Activated T-helper 1 cell treated with anti-CD3 and anti-CD28 coated beads, Interleukin-12 subunit alpha, Interleukin-12 subunit beta, Interleukin-2, Interleukin-4 antibody, amounts not matched to agents 30 ng/mL and 10 ng/mL and 1 ng/mL, durations not matched to agents 14 hours and 24 hours and 36 hours (primary cell): ENCODE measurements at regions not wholly inside any gene's neighbourhood (a gene's known extent, or its start where the extent isn't known, plus 50 kb on each side); places are given as distances from the start of the nearest gene placed in this dataset.
"Not testable (repeated sequence)": the region's sequence is repeated elsewhere in the genome, so short reads cannot be mapped to it uniquely, and the experiment has no call there.

Experiments used
- DNase-seq: peaks from one replicate; pipeline ENCODE4 v3.0.0; 2021; ENCODE audit warnings: low spot score
- H3K27ac Mint-ChIP-seq: one replicate; pipeline ENCODE4 v1.8.0; 2021; ENCODE audit warnings: mild to moderate bottlenecking, mixed read lengths
- H3K27me3 Mint-ChIP-seq: one replicate; pipeline ENCODE4 v1.8.0; 2022; ENCODE audit warnings: mild to moderate bottlenecking, moderate library complexity, mixed read lengths; ENCODE audit not compliant: insufficient read depth
- H3K36me3 Mint-ChIP-seq: one replicate; pipeline ENCODE4 v1.8.0; 2021; ENCODE audit warnings: low read depth, mixed read lengths
- H3K4me1 Mint-ChIP-seq: one replicate; pipeline ENCODE4 v1.8.0; 2021; ENCODE audit warnings: low read depth, mixed read lengths
- H3K4me3 Mint-ChIP-seq: one replicate; pipeline ENCODE4 v1.8.0; 2021; ENCODE audit warnings: mild to moderate bottlenecking, moderate library complexity, mixed read lengths
- H3K9me3 Mint-ChIP-seq: one replicate; pipeline ENCODE4 v1.8.0; 2021; ENCODE audit warnings: mixed read lengths
- intact Hi-C: fragments of 100-400 bp; cut with micrococcal nuclease; formaldehyde crosslinking; loops from one replicate; pipeline ENCODE4 v1.15.1; 2024

GRCh38 chrX:19245711-19246269 is 97.9 kb upstream of the PDHA1 start:
- Mint-ChIP-seq H3K9me3 (peaks cover 10% of the 10 kb centered on the region), H3K27ac (no peak overlapping the region), H3K27me3 (no peaks in the 10 kb centered on the region), H3K4me1 (no peaks in the 10 kb centered on the region), H3K36me3 (no peaks in the 10 kb centered on the region), H3K4me3 (no peak overlapping the region)
- intact Hi-C loops, result no loop called here
- DNase-seq, result no peak

DNA sequence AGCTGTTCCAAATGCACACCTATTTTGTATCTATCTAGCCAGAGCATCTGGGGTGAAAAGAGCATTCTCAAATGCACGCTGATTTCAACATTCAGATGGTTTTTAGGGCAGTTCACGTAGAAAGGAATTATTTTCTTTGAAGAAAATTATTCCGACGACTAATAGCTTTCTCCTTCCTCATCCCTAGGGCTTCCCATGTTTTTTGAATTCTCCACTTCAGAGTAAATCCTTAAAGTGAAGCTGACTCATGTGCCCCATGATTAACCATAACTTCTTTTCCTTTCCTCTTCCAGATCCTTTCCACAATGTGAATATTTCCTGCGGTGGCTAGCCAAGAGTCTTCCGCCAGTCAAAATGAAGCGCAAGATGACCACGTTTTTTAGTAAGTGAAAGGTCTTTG is 86.7 kb upstream of the PDHA1 start:
- H3K4me3 Mint-ChIP-seq, result no peak overlapping the region
- H3K27ac Mint-ChIP-seq, result no peak overlapping the region
- no peaks in the 10 kb centered on the region for H3K9me3 Mint-ChIP-seq
- no peaks in the 10 kb centered on the region for H3K36me3 Mint-ChIP-seq
- no peaks in the 10 kb centered on the region for H3K27me3 Mint-ChIP-seq
- H3K4me1 Mint-ChIP-seq, result no peaks in the 10 kb centered on the region
- intact Hi-C loops, result no loop called here
- DNase-seq, result no peak

DNA sequence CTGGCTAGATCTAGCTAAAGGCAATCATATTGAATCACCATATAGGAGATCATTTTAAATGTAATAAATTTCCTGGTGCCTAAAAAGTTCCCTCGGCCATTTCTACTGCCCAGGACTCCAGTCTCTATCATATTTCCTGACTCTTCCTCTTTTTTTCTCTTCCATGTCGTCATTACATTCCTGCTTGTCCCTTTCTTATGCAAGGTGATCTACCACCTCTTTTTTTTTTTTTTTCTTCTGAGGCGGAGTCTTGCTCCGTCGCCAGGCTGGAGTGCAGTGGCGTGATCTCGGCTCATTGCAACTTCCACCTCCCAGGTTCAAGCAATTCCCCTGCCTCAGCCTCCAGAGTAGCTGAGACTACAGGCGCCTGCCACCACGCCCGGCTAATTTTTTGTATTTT is 82.7 kb upstream of the PDHA1 start:
- H3K4me1 Mint-ChIP-seq, H3K4me3 Mint-ChIP-seq, H3K36me3 Mint-ChIP-seq, H3K27ac Mint-ChIP-seq, intact Hi-C loops, DNase-seq, H3K9me3 Mint-ChIP-seq, H3K27me3 Mint-ChIP-seq: not testable (repeated sequence)

DNA sequence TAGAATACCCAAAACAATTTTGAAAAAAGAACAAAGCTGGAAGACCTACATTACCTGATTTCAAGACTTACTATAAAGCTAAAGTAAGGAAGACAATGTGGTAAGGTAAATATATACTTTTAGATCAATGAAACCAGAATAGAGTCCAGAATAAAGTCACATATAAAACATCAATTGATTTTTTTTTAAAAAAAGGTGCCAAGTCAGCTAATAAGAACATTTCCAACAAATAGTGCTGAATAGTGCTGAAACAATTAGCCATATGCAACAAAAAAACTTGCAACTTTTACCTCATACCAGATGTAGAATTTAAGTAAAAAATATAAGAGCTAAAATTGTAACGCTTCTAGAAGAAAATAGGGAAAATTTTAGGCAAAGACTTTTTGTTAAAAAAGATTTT is 73.0 kb upstream of the PDHA1 start:
- Mint-ChIP-seq H3K4me1 (no peaks in the 10 kb centered on the region), H3K9me3 (no peaks in the 10 kb centered on the region), H3K36me3 (no peaks in the 10 kb centered on the region), H3K27ac (no peak overlapping the region), H3K4me3 (no peak overlapping the region), H3K27me3 (no peaks in the 10 kb centered on the region)
- no peak for DNase-seq
- intact Hi-C loops, result no loop called here

- DNase-seq, result no peak
- H3K36me3 Mint-ChIP-seq, result no peaks in the 10 kb centered on the region
- H3K27ac Mint-ChIP-seq, result no peak overlapping the region
- no peaks in the 10 kb centered on the region for H3K27me3 Mint-ChIP-seq
- H3K4me3 Mint-ChIP-seq, result no peak overlapping the region
- H3K4me1 Mint-ChIP-seq, result no peaks in the 10 kb centered on the region
- intact Hi-C loops, result no loop called here
- H3K9me3 Mint-ChIP-seq, result no peaks in the 10 kb centered on the region
Observed at GRCh38 chrX:19272452-19272851, 71.3 kb upstream of the PDHA1 start.

DNA sequence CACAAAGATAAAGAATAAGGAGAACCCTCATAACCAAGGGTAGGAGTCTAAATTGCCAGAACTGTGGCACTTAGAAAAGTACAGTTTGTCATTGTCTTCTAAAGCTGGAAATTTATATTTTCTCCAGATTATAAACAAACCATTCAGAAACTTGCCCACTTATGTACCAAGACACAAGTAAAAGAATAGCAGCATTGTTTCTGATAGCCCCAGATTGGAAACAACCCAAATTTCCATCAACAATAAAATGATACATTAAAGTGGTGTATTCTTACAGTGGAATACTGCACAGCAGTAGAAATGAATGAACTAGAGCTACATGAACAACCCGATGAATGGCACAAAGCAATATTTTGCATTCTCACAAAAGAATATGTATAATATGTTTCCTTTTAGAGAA is 63.1 kb upstream of the PDHA1 start:
- intact Hi-C loops, result no loop called here
- no peak for DNase-seq

GRCh38 chrX:19281256-19281655 is 62.5 kb upstream of the PDHA1 start:
- H3K27me3 Mint-ChIP-seq, result no peaks in the 10 kb centered on the region
- no peaks in the 10 kb centered on the region for H3K9me3 Mint-ChIP-seq
- H3K27ac Mint-ChIP-seq, result no peak overlapping the region
- intact Hi-C loops, result no loop called here
- H3K4me1 Mint-ChIP-seq, result no peaks in the 10 kb centered on the region
- H3K36me3 Mint-ChIP-seq, result no peaks in the 10 kb centered on the region
- H3K4me3 Mint-ChIP-seq, result no peak overlapping the region
- DNase-seq, result no peak

More for the DNA sequence above, 63.1 kb upstream of the PDHA1 start:
- no peaks in the 10 kb centered on the region for H3K27me3 Mint-ChIP-seq
- H3K4me3 Mint-ChIP-seq, result no peak overlapping the region
- H3K4me1 Mint-ChIP-seq, result no peaks in the 10 kb centered on the region
- no peak overlapping the region for H3K27ac Mint-ChIP-seq
- H3K36me3 Mint-ChIP-seq, result no peaks in the 10 kb centered on the region
- H3K9me3 Mint-ChIP-seq, result no peaks in the 10 kb centered on the region

- Mint-ChIP-seq H3K9me3 (no peaks in the 10 kb centered on the region), H3K4me3 (no peak overlapping the region), H3K36me3 (no peaks in the 10 kb centered on the region), H3K27me3 (no peaks in the 10 kb centered on the region), H3K27ac (no peak overlapping the region), H3K4me1 (no peaks in the 10 kb centered on the region)
- no peak for DNase-seq
- intact Hi-C loops, result no loop called here
Observed at GRCh38 chrX:19283597-19284339, 60.0 kb upstream of the PDHA1 start.

DNA sequence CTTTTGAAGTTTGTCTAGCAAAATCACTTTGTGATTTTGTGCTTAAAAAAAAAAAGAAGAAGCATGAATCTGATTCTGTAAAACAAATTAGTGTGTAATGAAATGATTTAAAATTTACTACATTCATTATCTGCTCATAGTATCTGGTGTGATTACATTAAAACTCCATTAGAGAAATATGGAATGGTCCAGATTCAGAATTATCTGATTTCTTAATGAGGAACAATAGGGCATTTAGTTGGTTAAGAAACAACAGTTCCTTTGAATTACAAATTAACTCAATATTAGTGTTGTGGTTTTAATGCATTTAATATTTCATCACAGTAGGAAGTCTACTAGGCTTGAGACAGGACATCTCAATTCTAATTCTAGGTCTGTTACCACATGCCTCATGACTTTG is 57.9 kb upstream of the PDHA1 start:
- Mint-ChIP-seq H3K9me3 (no peaks in the 10 kb centered on the region), H3K4me1 (no peaks in the 10 kb centered on the region), H3K4me3 (no peak overlapping the region), H3K36me3 (no peaks in the 10 kb centered on the region), H3K27ac (no peak overlapping the region), H3K27me3 (no peaks in the 10 kb centered on the region)
- intact Hi-C loops, result no loop called here
- DNase-seq, result no peak

GRCh38 chrX:19291086-19291485 is 52.6 kb upstream of the PDHA1 start:
- intact Hi-C loops, result no loop called here
- Mint-ChIP-seq H3K4me3 (no peak overlapping the region), H3K4me1 (no peaks in the 10 kb centered on the region), H3K36me3 (no peaks in the 10 kb centered on the region), H3K27me3 (no peaks in the 10 kb centered on the region), H3K9me3 (no peaks in the 10 kb centered on the region), H3K27ac (no peak overlapping the region)
- DNase-seq, result no peak

DNA sequence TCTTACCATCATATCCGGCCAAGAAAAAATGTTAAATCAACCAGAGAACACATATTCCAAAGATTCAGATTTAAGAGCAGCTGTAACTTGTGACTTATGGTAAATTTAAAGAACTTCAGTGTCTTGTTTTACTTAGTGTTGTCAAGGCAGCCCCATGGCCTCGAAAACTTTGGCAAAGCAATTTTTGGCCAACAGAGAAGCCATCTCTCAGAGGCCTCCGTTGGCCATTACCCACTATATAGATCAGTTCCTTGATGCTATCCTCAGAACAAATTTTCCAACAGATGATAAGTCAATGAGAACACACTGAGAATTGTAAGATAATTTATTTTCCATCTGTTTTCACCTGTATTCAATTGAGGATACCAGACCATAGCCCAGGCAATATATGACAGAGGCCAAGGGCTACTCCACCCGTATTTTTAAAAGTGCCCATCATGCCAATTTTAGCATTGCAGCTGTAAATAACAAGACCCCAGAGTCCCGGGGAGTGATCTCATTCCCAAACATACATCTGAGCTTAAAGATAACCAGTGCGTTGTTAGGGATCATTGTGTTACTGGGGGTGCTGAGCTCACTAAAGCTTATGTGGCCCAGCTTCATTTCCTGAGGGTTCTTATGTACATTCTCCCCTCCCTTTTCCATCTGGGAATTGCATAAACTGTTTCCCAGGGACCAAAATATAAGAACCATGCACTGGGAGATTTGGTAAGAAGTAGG is 50.0 kb upstream of the PDHA1 start:
- no peaks in the 10 kb centered on the region for H3K27me3 Mint-ChIP-seq
- H3K27ac Mint-ChIP-seq, result no peak overlapping the region
- no peaks in the 10 kb centered on the region for H3K9me3 Mint-ChIP-seq
- no peak for DNase-seq
- intact Hi-C loops, result no loop called here
- no peaks in the 10 kb centered on the region for H3K4me1 Mint-ChIP-seq
- H3K4me3 Mint-ChIP-seq, result no peak overlapping the region
- H3K36me3 Mint-ChIP-seq, result no peaks in the 10 kb centered on the region
